ENCODE measurements at regions not wholly inside any gene's neighbourhood (a gene's known extent, or its start where the extent isn't known, plus 50 kb on each side); places are given as distances from the start of the nearest gene placed in this dataset.
A peak's percentile ranks its signal among the peaks of the same experiment; 100 is the strongest.

GRCh38 chr7:87671-88070 is 104.7 kb upstream of the FAM20C start:
- Histone ChIP-seq H3K4me3 (ENCODE audit: low read depth, low read length) (no peak overlapping the region), H3K9ac (ENCODE audit: low read length) (no peak overlapping the region), H3K27me3 (ENCODE audit: control insufficient read depth, insufficient read depth, low read length) (no peaks in the 10 kb centered on the region), H3K9me3 (ENCODE audit: control insufficient read depth, insufficient read depth, low read depth, low read length) (no peaks in the 10 kb centered on the region), H3K36me3 (ENCODE audit: control insufficient read depth, insufficient read depth, low read length) (no peaks in the 10 kb centered on the region), H3K27ac (ENCODE audit: low read depth, low read length) (no peak overlapping the region), H3K4me1 (ENCODE audit: control insufficient read depth, insufficient read depth, low read length) (peaks cover 26% of the 10 kb centered on the region)

GRCh38 chr7:88095-88926 is 104.1 kb upstream of the FAM20C start:
- Histone ChIP-seq H3K9me3 (ENCODE audit: control insufficient read depth, insufficient read depth, low read depth, low read length) (peaks cover 4% of the 10 kb centered on the region; the same call in 1 of the 2 replicates), H3K27ac (ENCODE audit: low read depth, low read length) (no peak overlapping the region), H3K4me3 (ENCODE audit: low read depth, low read length) (no peak overlapping the region), H3K4me1 (ENCODE audit: control insufficient read depth, insufficient read depth, low read length) (peaks cover 26% of the 10 kb centered on the region), H3K9ac (ENCODE audit: low read length) (no peak overlapping the region), H3K27me3 (ENCODE audit: control insufficient read depth, insufficient read depth, low read length) (no peaks in the 10 kb centered on the region), H3K36me3 (ENCODE audit: control insufficient read depth, insufficient read depth, low read length) (no peaks in the 10 kb centered on the region)

GRCh38 chr7:88927-89231 is 103.5 kb upstream of the FAM20C start:
- H3K36me3 ChIP-seq (ENCODE audit: control insufficient read depth, insufficient read depth, low read length) = no peaks in the 10 kb centered on the region
- no peaks in the 10 kb centered on the region for H3K27me3 ChIP-seq (ENCODE audit: control insufficient read depth, insufficient read depth, low read length)
- H3K4me3 ChIP-seq (ENCODE audit: low read depth, low read length) = no peak overlapping the region
- peaks cover 4% of the 10 kb centered on the region; the same call in 1 of the 2 replicates for H3K9me3 ChIP-seq (ENCODE audit: control insufficient read depth, insufficient read depth, low read depth, low read length)
- H3K9ac ChIP-seq (ENCODE audit: low read length) = no peak overlapping the region
- peaks cover 31% of the 10 kb centered on the region for H3K4me1 ChIP-seq (ENCODE audit: control insufficient read depth, insufficient read depth, low read length)
- H3K27ac ChIP-seq (ENCODE audit: low read depth, low read length) = no peak overlapping the region

GRCh38 chr7:89232-90019 is 102.9 kb upstream of the FAM20C start:
- no peak overlapping the region for H3K9ac ChIP-seq (ENCODE audit: low read length)
- no peaks in the 10 kb centered on the region for H3K27me3 ChIP-seq (ENCODE audit: control insufficient read depth, insufficient read depth, low read length)
- no peak overlapping the region for H3K4me3 ChIP-seq (ENCODE audit: low read depth, low read length)
- peaks cover 4% of the 10 kb centered on the region; the same call in 1 of the 2 replicates for H3K9me3 ChIP-seq (ENCODE audit: control insufficient read depth, insufficient read depth, low read depth, low read length)
- no peak overlapping the region for H3K27ac ChIP-seq (ENCODE audit: low read depth, low read length)
- H3K4me1 ChIP-seq (ENCODE audit: control insufficient read depth, insufficient read depth, low read length) = peaks cover 36% of the 10 kb centered on the region
- H3K36me3 ChIP-seq (ENCODE audit: control insufficient read depth, insufficient read depth, low read length) = no peaks in the 10 kb centered on the region

GRCh38 chr7:90111-91063 is 102.0 kb upstream of the FAM20C start:
- Histone ChIP-seq H3K9me3 (ENCODE audit: control insufficient read depth, insufficient read depth, low read depth, low read length) (peaks cover 4% of the 10 kb centered on the region; the same call in 1 of the 2 replicates), H3K9ac (ENCODE audit: low read length) (no peak overlapping the region), H3K36me3 (ENCODE audit: control insufficient read depth, insufficient read depth, low read length) (no peaks in the 10 kb centered on the region), H3K4me1 (ENCODE audit: control insufficient read depth, insufficient read depth, low read length) (peaks cover 42% of the 10 kb centered on the region), H3K4me3 (ENCODE audit: low read depth, low read length) (no peak overlapping the region), H3K27ac (ENCODE audit: low read depth, low read length) (no peak overlapping the region), H3K27me3 (ENCODE audit: control insufficient read depth, insufficient read depth, low read length) (no peaks in the 10 kb centered on the region)

GRCh38 chr7:91396-92175 is 100.8 kb upstream of the FAM20C start:
- H3K4me1 ChIP-seq (ENCODE audit: control insufficient read depth, insufficient read depth, low read length) = peaks cover 51% of the 10 kb centered on the region
- no peaks in the 10 kb centered on the region for H3K27me3 ChIP-seq (ENCODE audit: control insufficient read depth, insufficient read depth, low read length)
- no peak overlapping the region for H3K9ac ChIP-seq (ENCODE audit: low read length)
- no peak overlapping the region for H3K27ac ChIP-seq (ENCODE audit: low read depth, low read length)
- H3K4me3 ChIP-seq (ENCODE audit: low read depth, low read length) = no peak overlapping the region
- H3K36me3 ChIP-seq (ENCODE audit: control insufficient read depth, insufficient read depth, low read length) = no peaks in the 10 kb centered on the region
- H3K9me3 ChIP-seq (ENCODE audit: control insufficient read depth, insufficient read depth, low read depth, low read length) = peaks cover 4% of the 10 kb centered on the region; the same call in 1 of the 2 replicates

- Histone ChIP-seq H3K4me1 (ENCODE audit: control insufficient read depth, insufficient read depth, low read length) (peaks cover 55% of the 10 kb centered on the region), H3K9me3 (ENCODE audit: control insufficient read depth, insufficient read depth, low read depth, low read length) (peaks cover 4% of the 10 kb centered on the region; the same call in 1 of the 2 replicates), H3K36me3 (ENCODE audit: control insufficient read depth, insufficient read depth, low read length) (no peaks in the 10 kb centered on the region), H3K4me3 (ENCODE audit: low read depth, low read length) (no peak overlapping the region), H3K27me3 (ENCODE audit: control insufficient read depth, insufficient read depth, low read length) (no peaks in the 10 kb centered on the region), H3K27ac (ENCODE audit: low read depth, low read length) (no peak overlapping the region), H3K9ac (ENCODE audit: low read length) (no peak overlapping the region)
Measured at GRCh38 chr7:92231-92674, 100.1 kb upstream of the FAM20C start.

- H3K27ac ChIP-seq (ENCODE audit: low read depth, low read length) = no peak overlapping the region
- peaks cover 63% of the 10 kb centered on the region for H3K4me1 ChIP-seq (ENCODE audit: control insufficient read depth, insufficient read depth, low read length)
- H3K27me3 ChIP-seq (ENCODE audit: control insufficient read depth, insufficient read depth, low read length) = no peaks in the 10 kb centered on the region
- no peaks in the 10 kb centered on the region for H3K36me3 ChIP-seq (ENCODE audit: control insufficient read depth, insufficient read depth, low read length)
- peaks cover 4% of the 10 kb centered on the region; the same call in 1 of the 2 replicates for H3K9me3 ChIP-seq (ENCODE audit: control insufficient read depth, insufficient read depth, low read depth, low read length)
- no peak overlapping the region for H3K9ac ChIP-seq (ENCODE audit: low read length)
- H3K4me3 ChIP-seq (ENCODE audit: low read depth, low read length) = no peak overlapping the region
Measured at GRCh38 chr7:92888-93672, 99.3 kb upstream of the FAM20C start.

GRCh38 chr7:94251-94801 is 98.0 kb upstream of the FAM20C start:
- Histone ChIP-seq H3K27me3 (ENCODE audit: control insufficient read depth, insufficient read depth, low read length) (no peaks in the 10 kb centered on the region), H3K4me1 (ENCODE audit: control insufficient read depth, insufficient read depth, low read length) (peaks cover 65% of the 10 kb centered on the region), H3K27ac (ENCODE audit: low read depth, low read length) (peak overlapping the region; percentile 87; the same call in 1 of the 2 replicates), H3K9ac (ENCODE audit: low read length) (no peak overlapping the region), H3K9me3 (ENCODE audit: control insufficient read depth, insufficient read depth, low read depth, low read length) (peaks cover 10% of the 10 kb centered on the region; the same call in 1 of the 2 replicates), H3K36me3 (ENCODE audit: control insufficient read depth, insufficient read depth, low read length) (no peaks in the 10 kb centered on the region), H3K4me3 (ENCODE audit: low read depth, low read length) (peak overlapping the region; percentile 42; the same call in 1 of the 2 replicates)

Data from HUES6 (cell line).